Esophagus muscularis mucosa (tissue), 4 donors: ENCODE measurements at regions not wholly inside any gene's neighbourhood (a gene's known extent, or its start where the extent isn't known, plus 50 kb on each side); places are given as distances from the start of the nearest gene placed in this dataset.

Source experiments
- DNase-seq: peaks from one replicate; pipeline ENCODE4 v3.0.0-alpha.2; 2017; ENCODE audit errors: extremely low spot score
- H3K27ac ChIP-seq, 4 donors: fragments of 200-600 bp; sonication (generic); replicated peaks in 1 of 4; 1 replicate in 3 of 4; 2 replicates in 1 of 4; pipeline ENCODE4 v1.5.1; 2016 to 2019; ENCODE audit warnings: mild to moderate bottlenecking in 1 of 4
- H3K27me3 ChIP-seq, 4 donors: fragments of 200-600 bp; sonication (generic); one replicate each; pipeline versions ENCODE4 v1.5.1 to v1.6.0; 2016 to 2019
- H3K36me3 ChIP-seq, 4 donors: fragments of 200-600 bp; sonication (generic); one replicate each; pipeline ENCODE4 v1.5.1; 2016 to 2019
- H3K4me1 ChIP-seq, 4 donors: fragments of 200-600 bp; sonication (generic); one replicate each; pipeline ENCODE4 v1.5.1; 2016 to 2019
- H3K4me3 ChIP-seq, 4 donors: fragments of 200-600 bp; sonication (generic); 1 replicate in 2 of 4; 2 replicates in 2 of 4; pipeline ENCODE4 v1.5.1; 2016 to 2019; ENCODE audit warnings: mild to moderate bottlenecking in 4 of 4, moderate library complexity in 1 of 4
- H3K9me3 ChIP-seq, 4 donors: fragments of 200-600 bp; sonication (generic); 1 replicate in 3 of 4; 2 replicates in 1 of 4; pipeline ENCODE4 v1.5.1; 2016 to 2019
- CTCF ChIP-seq, 3 experiments: fragments of 200-600 bp in 2 of 3; fragments of 450-650 bp in 1 of 3; sonication (generic) in 2 of 3; IDR thresholded peaks; one replicate each; pipeline ENCODE4 v1.5.1; 2017 to 2019; ENCODE audit warnings: antibody characterized with exemption in 3 of 3, mild to moderate bottlenecking in 2 of 3, moderate library complexity in 1 of 3
- EP300 ChIP-seq: sonication (generic); formaldehyde crosslinking; IDR thresholded peaks from one replicate; pipeline ENCODE4 v1.6.1; 2017; ENCODE audit warnings: antibody characterized with exemption
- POLR2A ChIP-seq: fragments of 450-650 bp; IDR thresholded peaks from one replicate; pipeline ENCODE4 v1.6.1; 2017; ENCODE audit warnings: antibody characterized with exemption, moderate library complexity, mild to moderate bottlenecking, low read depth
- POLR2AphosphoS5 ChIP-seq, 2 donors: sonication (generic); formaldehyde crosslinking; IDR thresholded peaks; one replicate each; pipeline ENCODE4 v1.6.1; 2017; ENCODE audit warnings: antibody characterized with exemption in 2 of 2
- WGBS: methylation state at CpG from one replicate; pipeline ENCODE4 v1.1.5; 2018; 5-methylcytosine and 5-hydroxymethylcytosine counted together
- intact Hi-C: fragments of 100-400 bp; cut with DNase I; formaldehyde crosslinking; loops from one replicate; pipeline ENCODE4 v1.15.1; 2023

DNA sequence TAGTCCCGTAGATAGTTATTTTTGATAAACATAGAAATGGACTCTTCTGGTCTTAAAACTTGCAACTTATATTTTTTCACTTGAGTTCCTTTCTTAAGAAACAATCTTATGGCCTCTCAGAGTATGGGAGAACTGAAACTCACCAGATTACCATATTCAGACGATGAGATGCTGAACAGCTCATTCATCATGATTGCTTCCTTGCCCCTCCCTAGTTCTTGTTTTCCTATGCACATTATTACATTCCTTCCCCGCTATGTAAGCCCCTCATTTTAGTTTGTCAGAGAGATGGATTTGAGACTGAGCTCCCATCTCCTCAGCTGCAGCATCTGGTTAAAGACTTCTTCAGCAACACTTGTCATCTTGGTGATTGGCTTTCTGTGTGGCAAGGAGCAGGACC is 158.5 kb downstream of the SLITRK6 start:
- WGBS: 86% methylated on average over 3 of the region's 3 CpGs
- DNase-seq: no peak
- no peak for TF ChIP-seq CTCF (IDR thresholded peaks at IDR 0.05)
- TF ChIP-seq POLR2A: no peak
- TF ChIP-seq EP300: no peak
- TF ChIP-seq POLR2AphosphoS5 (IDR thresholded peaks at IDR 0.05): no peak
- Histone ChIP-seq H3K36me3 (no peaks in the 10 kb centered on the region), H3K27me3 (no peaks in the 10 kb centered on the region), H3K4me1 (no peaks in the 10 kb centered on the region), H3K4me3 (no peak overlapping the region), H3K27ac (no peak overlapping the region), H3K9me3 (no peaks in the 10 kb centered on the region)
- intact Hi-C loops: no loop called here

DNA sequence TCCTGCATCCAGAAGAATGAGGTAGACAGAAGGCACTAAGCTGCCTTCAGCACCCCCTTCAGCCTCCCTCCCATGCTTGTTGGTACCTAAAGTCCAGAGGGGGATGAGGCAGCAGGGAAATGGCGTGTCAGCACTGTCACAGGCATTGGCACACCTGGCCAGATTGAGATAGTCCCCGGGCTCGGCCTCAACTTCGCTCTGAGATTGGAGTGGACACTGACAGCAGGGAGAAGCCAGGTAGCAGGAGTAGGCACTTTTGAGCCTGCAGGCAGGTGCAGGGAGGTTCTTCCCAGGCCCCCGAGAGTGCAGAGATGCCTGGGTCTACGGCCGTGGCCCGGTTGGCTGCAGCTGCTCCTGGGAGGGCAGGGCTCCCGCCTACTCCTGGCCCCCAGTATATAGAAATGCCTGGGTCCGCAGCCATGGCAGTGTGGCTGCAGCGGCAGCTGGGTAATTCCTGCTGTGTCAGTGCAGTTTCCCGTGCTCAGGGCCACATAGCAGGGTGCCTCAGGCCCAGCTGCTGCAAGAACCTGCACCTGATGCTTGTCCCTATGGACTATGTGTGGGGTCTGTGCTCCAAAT is 160.3 kb downstream of the SLITRK6 start:
- intact Hi-C loops: no loop called here
- WGBS: 83% methylated on average over 1 of the region's 12 CpGs
- TF ChIP-seq EP300 (no peak), CTCF (IDR thresholded peaks at IDR 0.05) (no peak), POLR2AphosphoS5 (IDR thresholded peaks at IDR 0.05) (no peak), POLR2A (no peak)

DNA sequence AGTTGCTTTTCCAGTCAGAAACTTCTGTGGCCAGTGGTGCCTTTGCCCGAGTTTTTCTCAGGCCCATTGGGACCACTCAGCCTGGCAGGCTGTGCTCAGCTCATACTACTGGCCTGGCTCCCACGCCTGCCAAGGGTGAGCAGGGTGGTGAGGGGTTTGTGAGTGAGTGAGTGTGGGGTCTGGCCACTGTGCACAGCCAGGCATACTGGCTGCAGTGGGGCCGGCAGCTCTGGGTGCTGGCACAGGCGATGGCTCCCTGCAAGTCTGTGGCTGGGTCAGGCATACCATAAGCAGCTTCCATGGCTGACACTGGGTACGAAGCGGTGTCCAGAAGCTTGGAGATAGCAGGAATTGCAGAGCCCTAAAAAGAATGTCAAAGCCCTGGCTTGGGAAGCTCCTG is 161.0 kb downstream of the SLITRK6 start:
- Histone ChIP-seq H3K4me1 (no peaks in the 10 kb centered on the region), H3K9me3 (no peaks in the 10 kb centered on the region), H3K4me3 (no peak overlapping the region), H3K36me3 (no peaks in the 10 kb centered on the region), H3K27ac (no peak overlapping the region), H3K27me3 (no peaks in the 10 kb centered on the region)
- intact Hi-C loops: no loop called here
- WGBS: 94% methylated on average over 6 of the region's 6 CpGs
- no peak for DNase-seq
- TF ChIP-seq EP300 (no peak), POLR2AphosphoS5 (IDR thresholded peaks at IDR 0.05) (no peak), POLR2A (no peak), CTCF (IDR thresholded peaks at IDR 0.05) (no peak)

More for the DNA sequence above, 160.3 kb downstream of the SLITRK6 start:
- Histone ChIP-seq H3K27me3 (no peaks in the 10 kb centered on the region), H3K9me3 (no peaks in the 10 kb centered on the region), H3K27ac (no peak overlapping the region), H3K4me3 (no peak overlapping the region), H3K4me1 (no peaks in the 10 kb centered on the region), H3K36me3 (no peaks in the 10 kb centered on the region)
- no peak for DNase-seq

DNA sequence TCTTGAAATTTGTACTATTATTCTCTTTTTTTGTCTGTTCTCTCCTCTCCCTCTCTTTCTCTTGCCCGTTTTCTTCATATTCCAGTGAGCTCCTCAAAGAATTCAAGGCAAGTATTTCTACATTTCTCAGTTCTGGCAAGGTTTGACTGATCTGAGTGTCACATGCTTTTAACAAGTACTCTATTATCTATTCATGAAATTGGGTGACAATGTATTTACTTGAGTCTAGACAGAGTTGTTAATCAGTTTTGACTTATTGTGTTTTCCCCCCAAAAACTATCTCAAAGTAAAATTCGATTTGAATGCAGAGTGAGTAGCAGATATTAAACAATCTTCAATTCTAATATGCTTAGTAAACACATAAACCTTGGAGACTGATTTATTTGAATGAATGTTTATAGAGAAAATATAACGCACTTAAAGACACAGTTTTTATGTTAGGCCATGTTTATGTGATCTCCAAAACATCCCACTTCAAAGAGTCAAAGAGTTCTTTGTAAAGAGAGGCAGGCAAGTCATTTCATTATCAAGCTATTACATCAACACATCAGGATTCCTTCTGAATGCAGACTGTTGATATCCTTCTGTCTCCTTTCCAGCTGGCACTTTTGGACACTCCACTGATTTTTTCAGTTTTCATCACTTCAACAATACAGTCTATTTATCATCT is 166.6 kb downstream of the SLITRK6 start:
- Histone ChIP-seq H3K4me3 (no peak overlapping the region), H3K27me3 (no peaks in the 10 kb centered on the region), H3K36me3 (no peaks in the 10 kb centered on the region), H3K27ac (no peak overlapping the region), H3K9me3 (no peaks in the 10 kb centered on the region), H3K4me1 (no peaks in the 10 kb centered on the region)
- intact Hi-C loops: no loop called here
- TF ChIP-seq POLR2A (no peak), POLR2AphosphoS5 (IDR thresholded peaks at IDR 0.05) (no peak), EP300 (no peak), CTCF (IDR thresholded peaks at IDR 0.05) (no peak)
- 55% methylated on average over 3 of the region's 3 CpGs for WGBS
- no peak for DNase-seq

GRCh38 chr13:85631801-85632200 is 167.4 kb downstream of the SLITRK6 start:
- WGBS: 34% methylated on average over 4 of the region's 4 CpGs
- Histone ChIP-seq H3K4me3 (no peak overlapping the region), H3K27ac (no peak overlapping the region), H3K4me1 (no peaks in the 10 kb centered on the region), H3K27me3 (no peaks in the 10 kb centered on the region), H3K36me3 (no peaks in the 10 kb centered on the region), H3K9me3 (no peaks in the 10 kb centered on the region)
- intact Hi-C loops: no loop called here
- TF ChIP-seq CTCF (IDR thresholded peaks at IDR 0.05): no peak
- no peak for TF ChIP-seq EP300
- TF ChIP-seq POLR2A: no peak
- TF ChIP-seq POLR2AphosphoS5 (IDR thresholded peaks at IDR 0.05): no peak
- no peak for DNase-seq
